ENCODE measurements at regions not wholly inside any gene's neighbourhood (a gene's known extent, or its start where the extent isn't known, plus 50 kb on each side); places are given as distances from the start of the nearest gene placed in this dataset.

DNA sequence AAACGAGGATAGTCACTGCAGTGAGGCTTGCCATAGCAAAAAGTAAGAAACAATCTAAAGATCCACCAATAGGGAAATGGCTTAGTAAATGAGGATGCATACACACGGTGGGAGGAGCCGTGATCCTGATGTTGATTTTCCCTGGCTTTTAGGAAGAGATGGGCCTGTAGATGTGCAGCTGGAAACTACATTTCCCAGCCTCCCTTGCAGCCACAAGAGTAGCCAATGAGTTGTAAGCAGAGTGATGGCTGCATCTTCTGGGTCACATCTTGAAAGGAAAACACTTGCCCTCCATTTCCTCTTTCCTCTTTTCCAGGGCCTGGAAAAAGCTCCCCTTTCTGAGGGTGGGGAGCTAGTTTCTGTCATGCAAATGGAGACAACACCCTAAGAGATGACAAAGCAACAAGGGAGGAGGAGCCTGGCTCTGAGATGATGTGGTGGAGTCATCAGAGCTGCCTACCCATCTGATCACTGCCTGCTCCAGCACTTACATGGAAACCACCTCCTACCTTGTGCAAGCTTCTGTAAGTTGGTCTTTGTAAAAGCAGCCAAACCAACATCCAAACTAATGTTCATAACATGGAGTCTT is 139.1 kb downstream of the TLE3 start:
- TF ChIP-seq, protein P1, sequence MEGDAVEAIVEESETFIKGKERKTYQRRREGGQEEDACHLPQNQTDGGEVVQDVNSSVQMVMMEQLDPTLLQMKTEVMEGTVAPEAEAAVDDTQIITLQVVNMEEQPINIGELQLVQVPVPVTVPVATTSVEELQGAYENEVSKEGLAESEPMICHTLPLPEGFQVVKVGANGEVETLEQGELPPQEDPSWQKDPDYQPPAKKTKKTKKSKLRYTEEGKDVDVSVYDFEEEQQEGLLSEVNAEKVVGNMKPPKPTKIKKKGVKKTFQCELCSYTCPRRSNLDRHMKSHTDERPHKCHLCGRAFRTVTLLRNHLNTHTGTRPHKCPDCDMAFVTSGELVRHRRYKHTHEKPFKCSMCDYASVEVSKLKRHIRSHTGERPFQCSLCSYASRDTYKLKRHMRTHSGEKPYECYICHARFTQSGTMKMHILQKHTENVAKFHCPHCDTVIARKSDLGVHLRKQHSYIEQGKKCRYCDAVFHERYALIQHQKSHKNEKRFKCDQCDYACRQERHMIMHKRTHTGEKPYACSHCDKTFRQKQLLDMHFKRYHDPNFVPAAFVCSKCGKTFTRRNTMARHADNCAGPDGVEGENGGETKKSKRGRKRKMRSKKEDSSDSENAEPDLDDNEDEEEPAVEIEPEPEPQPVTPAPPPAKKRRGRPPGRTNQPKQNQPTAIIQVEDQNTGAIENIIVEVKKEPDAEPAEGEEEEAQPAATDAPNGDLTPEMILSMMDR (IDR thresholded peaks at IDR 0.05), result no peak
- no peak for TF ChIP-seq TCF7L2 (IDR thresholded peaks at IDR 0.05; ENCODE audit: low read depth, low read length)
